ENCODE measurements at regions not wholly inside any gene's neighbourhood (a gene's known extent, or its start where the extent isn't known, plus 50 kb on each side); places are given as distances from the start of the nearest gene placed in this dataset.

- TF ChIP-seq CTCF (IDR thresholded peaks at IDR 0.05) (no peak), POLR2A (IDR thresholded peaks at IDR 0.05) (no peak)
Observed at GRCh38 chr15:62416526-62416925, 251.4 kb upstream of the C2CD4B start.
